ENCODE measurements at regions not wholly inside any gene's neighbourhood (a gene's known extent, or its start where the extent isn't known, plus 50 kb on each side); places are given as distances from the start of the nearest gene placed in this dataset.

DNA sequence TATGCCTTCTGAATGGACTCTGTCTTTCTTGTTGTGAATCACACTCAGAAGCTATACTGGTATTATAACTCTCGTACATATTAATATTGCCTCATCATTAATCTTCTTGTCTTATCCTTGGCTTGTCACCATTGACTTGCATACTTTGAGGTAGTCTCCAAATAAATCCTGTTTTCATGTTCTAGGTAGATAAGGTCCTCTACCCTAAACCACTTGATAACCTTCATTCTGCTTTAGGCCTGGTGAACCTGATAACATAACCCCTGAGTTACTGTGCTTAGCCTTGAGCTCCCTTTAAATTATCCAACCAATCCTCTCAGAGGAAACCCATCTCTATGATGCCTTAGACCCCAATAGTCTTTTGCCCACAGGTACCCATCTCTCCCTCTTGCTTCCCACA lies 1162.3 kb downstream of the SLITRK1 start:
- TF ChIP-seq POLR2A (IDR thresholded peaks at IDR 0.05): no peak
- TF ChIP-seq, protein P1, sequence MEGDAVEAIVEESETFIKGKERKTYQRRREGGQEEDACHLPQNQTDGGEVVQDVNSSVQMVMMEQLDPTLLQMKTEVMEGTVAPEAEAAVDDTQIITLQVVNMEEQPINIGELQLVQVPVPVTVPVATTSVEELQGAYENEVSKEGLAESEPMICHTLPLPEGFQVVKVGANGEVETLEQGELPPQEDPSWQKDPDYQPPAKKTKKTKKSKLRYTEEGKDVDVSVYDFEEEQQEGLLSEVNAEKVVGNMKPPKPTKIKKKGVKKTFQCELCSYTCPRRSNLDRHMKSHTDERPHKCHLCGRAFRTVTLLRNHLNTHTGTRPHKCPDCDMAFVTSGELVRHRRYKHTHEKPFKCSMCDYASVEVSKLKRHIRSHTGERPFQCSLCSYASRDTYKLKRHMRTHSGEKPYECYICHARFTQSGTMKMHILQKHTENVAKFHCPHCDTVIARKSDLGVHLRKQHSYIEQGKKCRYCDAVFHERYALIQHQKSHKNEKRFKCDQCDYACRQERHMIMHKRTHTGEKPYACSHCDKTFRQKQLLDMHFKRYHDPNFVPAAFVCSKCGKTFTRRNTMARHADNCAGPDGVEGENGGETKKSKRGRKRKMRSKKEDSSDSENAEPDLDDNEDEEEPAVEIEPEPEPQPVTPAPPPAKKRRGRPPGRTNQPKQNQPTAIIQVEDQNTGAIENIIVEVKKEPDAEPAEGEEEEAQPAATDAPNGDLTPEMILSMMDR (IDR thresholded peaks at IDR 0.05): no peak
